ENCODE measurements at regions not wholly inside any gene's neighbourhood (a gene's known extent, or its start where the extent isn't known, plus 50 kb on each side); places are given as distances from the start of the nearest gene placed in this dataset.

- TF ChIP-seq REST (IDR thresholded peaks at IDR 0.05; ENCODE audit: low read depth) (no peak), CTCF (IDR thresholded peaks at IDR 0.05 in 2 of 3, conservative IDR thresholded peaks at IDR 0.05 in 1 of 3; ENCODE audit: borderline replicate concordance in 1 of 3, insufficient read depth in 1 of 3, low read depth in 2 of 3, low read length in 2 of 3) (no peak), EZH2phosphoT487 (IDR thresholded peaks at IDR 0.05; ENCODE audit: borderline replicate concordance) (no peak), EZH2 (IDR thresholded peaks at IDR 0.05) (no peak), POLR2A (IDR thresholded peaks at IDR 0.05; ENCODE audit: borderline replicate concordance, extremely low read depth, insufficient read depth, insufficient read length) (no peak), JUND (IDR thresholded peaks at IDR 0.05) (no peak), POLR2AphosphoS5 (IDR thresholded peaks at IDR 0.05; ENCODE audit: low read depth, low read length) (no peak), SP1 (IDR thresholded peaks at IDR 0.05; ENCODE audit: low read depth) (no peak), MAX (IDR thresholded peaks at IDR 0.05) (no peak), YY1 (IDR thresholded peaks at IDR 0.05; ENCODE audit: extremely low read depth, insufficient replicate concordance, low read depth, low read length) (no peak), FOSL1 (IDR thresholded peaks at IDR 0.05; ENCODE audit: low read depth) (no peak), TCF7L2 (IDR thresholded peaks at IDR 0.05; ENCODE audit: borderline replicate concordance, extremely low read depth, insufficient read depth, insufficient read length) (no peak), SIN3A (IDR thresholded peaks at IDR 0.05; ENCODE audit: low read depth) (no peak), ZNF274 (IDR thresholded peaks at IDR 0.05; ENCODE audit: low read depth, low read length) (no peak)
These were observed 566.3 kb upstream of the GALNTL6 start for GRCh38 chr4:171246948-171247347.
